Dedifferentiated amniotic fluid mesenchymal stem cell (primary cell): ENCODE measurements at regions not wholly inside any gene's neighbourhood (a gene's known extent, or its start where the extent isn't known, plus 50 kb on each side); places are given as distances from the start of the nearest gene placed in this dataset.

Experiments used
- DNase-seq: peaks from one replicate; pipeline ENCODE4 v3.0.0-alpha.2; 2016; ENCODE audit errors: extremely low spot score

DNA sequence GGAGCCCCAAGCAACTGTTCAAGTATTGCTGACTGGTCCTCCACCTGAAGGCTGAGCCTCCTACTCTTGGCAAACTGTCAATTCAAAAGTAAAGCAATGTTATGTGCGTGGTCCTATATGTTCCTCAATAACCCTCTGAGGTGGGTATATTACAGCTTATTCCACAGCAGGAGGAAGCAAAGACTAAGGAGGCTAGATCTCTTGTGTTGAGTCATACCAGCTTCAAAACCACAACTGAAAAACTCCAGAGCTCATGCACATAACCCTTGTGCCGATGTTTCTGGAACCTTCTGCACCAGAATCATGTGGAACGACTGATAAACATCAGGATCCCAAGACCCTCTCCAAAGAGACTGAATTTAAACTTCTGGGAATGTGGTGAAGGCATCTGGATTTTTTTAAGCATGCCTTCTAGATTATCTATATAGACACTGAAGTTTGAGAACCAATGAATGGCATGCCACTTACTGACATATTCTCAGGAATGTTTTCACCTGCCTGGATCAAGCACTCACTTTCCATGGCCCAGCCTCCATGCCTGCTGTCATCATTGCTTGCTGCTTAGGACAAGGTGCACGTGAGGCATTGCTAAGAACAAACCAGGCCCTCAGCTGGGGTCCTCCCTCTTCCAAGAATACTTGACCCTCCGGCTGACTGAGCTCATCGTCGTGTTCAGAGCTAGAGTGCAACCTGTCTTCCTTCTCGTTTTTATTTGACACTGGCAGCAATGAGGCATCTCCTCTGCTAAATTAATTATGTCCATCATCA lies 194.7 kb downstream of the BCL11B start:
- no peak for DNase-seq

DNA sequence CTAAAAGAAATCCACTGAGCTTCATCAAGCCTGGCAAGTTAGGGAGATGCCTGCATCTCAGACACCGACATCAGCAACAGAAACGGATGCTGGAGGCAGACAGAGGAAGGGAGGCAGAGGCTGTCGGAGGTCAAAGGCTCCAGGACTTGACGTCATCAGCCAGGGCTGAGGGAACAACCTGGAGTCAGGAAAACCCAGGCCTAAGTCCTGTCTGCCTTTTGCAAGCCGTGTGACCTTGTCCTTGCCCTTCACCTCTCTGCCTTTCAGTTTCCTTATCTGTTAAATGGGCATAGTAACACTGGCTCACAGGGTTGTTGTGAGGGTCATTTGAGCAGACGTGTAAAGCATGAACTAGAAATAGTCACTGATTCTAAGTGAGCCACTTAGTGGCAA lies 194.2 kb downstream of the BCL11B start:
- DNase-seq, result no peak

DNA sequence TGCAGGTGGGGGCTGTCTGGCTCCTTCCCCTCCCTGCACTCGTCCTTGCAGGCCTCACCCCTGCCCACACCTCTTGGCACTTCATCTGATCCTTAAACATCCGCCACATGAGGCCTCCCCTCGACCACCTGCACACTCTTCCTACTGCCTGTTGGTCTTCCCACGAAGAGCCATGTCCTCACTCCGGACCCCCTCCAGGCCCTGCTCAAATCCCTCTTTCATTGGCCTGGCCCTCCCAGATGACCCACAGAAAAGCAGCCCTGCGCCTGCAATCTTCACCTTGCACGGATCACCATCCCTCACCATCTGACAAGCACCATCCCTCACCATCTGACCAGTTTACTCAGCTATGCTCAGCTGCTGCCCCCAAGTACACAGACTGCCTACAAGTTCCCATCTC lies 193.6 kb downstream of the BCL11B start:
- no peak for DNase-seq

DNA sequence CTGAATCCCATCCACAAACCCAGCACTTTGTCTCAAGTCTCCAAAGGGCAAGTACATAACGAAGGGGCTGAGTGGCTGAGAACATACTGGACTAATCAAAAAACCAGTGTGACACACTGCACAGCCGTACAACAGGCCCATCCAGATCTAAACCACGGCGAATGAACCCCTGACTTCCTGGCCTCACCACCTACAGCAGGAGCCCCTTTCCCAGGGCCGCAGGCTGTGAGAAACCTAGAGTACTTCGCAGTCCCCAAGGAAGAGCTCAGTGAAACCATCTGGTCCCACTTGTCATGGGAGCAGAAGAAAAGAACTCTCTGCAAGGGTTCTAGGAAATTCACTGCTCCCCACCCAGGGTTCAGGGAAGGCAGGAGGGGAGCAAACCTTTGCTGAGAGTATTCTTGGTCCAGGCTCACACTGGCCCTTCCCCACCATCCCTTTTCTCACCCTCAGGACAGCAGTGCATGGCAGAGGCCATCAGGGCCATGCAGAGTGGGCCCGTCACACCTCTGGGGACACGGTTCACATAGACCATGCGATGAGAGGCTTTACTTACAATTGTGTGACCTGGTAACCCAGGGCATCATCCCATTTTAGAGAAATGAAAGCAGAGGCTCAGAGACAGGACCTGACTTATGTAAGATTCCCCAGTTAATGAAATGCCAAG lies 192.8 kb downstream of the BCL11B start:
- no peak for DNase-seq

DNA sequence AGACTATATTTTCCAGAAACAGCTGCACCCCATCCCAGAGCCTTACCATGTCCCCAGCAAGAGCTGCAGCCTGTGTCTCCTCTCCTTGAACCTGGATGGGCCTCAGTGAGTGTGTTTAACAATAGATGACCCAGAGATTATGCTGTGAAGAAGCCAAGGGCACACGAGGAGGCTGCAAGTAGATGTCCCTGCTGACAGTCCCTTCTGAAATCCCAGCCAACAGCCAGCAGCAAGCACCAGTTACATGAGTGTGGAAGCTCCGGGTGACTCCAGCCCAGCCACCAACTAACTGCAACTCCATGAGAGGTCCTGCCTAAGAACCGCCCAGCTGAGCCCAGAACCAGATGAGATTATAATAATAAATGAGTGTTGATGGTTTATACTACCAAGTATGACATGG lies 191.7 kb downstream of the BCL11B start:
- DNase-seq, result no peak

DNA sequence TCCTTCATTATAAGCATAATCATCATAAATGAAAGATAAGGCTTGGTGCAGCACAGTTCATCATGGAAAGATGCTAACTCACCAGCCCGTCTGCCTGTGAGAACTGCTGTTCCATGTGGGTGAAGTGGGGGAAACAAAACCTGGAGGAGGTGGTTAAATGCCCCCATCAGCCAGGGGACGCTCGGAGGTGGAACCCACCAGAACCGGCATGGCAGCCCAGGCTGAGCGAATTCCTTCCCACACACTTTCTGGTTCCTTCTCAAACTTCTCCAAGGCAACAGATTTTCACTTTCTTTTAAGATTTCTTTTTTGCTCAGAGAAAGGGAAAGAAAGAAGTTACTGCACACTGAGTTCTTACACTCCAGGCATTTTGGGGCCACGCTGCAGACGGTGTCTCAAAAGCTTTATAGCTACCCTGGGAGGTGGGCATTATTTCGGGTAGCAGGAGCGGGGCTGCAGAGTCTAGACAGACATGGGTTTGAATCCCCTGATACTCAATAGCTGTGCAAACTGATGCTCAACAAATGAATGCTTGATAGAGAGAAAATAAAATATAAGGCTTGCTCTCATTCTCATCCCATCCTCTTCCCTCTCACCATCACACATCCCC lies 190.7 kb downstream of the BCL11B start:
- no peak for DNase-seq

DNA sequence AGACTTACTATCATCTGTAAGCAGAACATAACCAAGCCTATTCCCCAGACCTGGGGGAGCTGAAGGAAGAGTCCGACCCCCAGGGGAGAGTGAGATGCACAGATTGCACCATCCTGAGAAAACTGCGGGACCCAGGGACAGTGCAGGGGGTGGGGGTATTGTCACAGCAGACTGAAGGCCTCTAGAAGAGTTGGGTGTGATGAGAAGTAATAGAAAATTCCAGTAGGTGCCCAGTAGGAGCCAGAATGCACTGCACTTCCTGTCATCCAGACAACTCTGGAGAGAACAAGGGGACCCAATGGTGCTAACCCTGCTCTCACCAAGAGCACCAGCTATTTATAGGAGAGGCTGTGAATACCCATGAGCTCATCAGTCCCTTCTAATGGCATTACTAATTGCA lies 190.1 kb downstream of the BCL11B start:
- no peak for DNase-seq

DNA sequence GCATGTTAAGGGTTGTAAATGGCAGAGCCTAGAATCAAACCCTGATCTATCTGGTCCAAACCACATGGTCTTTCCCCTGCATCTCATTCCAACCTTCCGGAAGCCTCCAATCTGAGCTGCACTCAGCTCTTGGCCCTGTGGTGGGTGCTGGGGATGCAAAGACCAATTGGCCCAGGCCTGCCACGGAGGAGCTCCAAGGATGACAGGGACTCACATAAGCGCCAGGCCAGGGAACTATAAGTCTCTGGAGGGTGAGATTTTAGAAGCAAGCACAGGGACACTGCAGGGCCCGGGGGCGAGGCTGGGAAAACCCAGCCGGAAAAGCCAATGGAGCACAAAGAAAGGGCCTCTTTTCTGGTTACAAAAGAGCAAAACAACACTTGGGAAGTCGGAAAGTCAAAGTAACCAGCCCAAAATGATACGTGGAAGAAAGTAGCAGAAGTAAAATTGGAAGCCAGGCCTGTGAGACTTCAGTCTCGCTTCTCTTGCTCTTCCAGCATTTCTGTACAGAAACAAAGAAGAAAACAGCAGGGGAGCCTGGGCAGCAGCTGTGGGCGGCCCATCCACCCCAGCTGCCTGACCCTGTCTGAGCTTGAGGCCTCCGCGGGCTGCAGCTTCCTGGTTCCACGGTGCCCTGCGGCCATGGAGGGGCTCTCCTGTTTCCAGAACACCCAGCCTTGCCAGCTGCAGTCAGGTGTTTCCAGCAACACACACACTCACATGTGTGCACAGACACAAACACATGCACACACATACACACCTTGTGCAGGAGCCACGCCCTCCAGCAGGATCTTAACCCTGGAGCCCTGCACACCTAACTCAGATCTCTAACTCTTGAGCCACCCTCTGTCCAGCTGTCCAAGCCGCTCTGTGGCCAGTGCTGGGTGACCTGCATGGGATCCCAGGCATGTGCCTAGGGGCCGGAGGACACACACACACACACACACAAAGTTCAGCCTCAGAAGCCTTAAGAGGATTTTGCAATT lies 178.2 kb downstream of the BCL11B start:
- no peak for DNase-seq

DNA sequence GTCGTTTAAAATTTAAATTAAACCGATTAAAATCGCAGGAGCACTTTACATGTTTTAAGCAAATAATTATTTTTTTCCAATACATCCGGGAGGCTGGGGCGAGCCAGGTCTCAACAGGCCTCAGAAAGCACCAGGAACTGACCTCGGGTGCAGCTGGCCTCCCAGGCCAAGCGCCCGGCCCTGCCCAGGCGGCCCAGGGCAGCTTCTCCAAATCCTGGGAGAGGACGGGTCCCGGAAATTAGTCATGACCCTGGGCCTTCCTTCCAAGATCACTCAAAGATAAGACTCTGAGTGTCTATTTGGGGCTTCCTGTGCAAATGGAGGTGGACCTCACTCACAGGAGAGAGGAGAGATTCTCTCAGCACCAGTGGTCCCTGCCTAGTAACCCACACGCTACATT lies 177.1 kb downstream of the BCL11B start:
- no peak for DNase-seq

DNA sequence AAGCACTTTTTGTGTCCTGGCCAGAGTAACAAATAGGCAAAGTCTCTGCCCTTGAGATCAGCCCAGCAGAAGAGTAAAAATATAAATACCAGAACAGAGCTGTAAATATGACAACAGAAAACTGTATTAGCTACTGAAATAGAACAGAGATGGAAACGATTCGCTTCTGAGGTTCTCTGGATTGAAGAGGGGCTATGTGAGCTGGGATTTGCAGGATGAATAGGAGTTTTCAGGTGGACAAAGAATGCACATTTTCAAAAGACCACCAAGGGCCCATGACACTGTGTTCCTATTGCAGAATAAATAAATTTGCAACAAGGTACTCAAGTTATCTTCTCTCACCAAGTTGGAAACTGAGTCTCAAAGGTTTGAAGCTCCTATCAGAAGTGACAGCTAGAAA lies 176.6 kb downstream of the BCL11B start:
- DNase-seq, result no peak

DNA sequence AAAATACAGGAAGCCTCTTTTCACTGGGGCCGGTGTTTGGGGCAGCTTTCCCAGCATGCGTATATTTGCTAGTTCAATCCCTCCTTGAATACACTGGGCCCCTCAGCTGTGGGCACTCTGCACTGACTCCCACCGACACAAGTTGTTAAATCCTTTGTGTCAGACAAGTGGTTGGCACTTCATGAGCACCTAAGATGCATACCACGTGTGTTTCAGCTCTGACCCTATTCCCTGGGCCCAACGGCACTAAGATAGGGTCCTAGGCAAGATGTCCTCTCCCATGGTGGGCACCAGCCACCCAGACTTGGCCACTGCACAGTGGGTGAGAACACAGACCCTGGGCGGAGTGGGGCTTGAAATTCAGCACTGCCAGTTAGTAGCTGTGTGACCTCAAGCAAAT lies 173.8 kb downstream of the BCL11B start:
- no peak for DNase-seq

DNA sequence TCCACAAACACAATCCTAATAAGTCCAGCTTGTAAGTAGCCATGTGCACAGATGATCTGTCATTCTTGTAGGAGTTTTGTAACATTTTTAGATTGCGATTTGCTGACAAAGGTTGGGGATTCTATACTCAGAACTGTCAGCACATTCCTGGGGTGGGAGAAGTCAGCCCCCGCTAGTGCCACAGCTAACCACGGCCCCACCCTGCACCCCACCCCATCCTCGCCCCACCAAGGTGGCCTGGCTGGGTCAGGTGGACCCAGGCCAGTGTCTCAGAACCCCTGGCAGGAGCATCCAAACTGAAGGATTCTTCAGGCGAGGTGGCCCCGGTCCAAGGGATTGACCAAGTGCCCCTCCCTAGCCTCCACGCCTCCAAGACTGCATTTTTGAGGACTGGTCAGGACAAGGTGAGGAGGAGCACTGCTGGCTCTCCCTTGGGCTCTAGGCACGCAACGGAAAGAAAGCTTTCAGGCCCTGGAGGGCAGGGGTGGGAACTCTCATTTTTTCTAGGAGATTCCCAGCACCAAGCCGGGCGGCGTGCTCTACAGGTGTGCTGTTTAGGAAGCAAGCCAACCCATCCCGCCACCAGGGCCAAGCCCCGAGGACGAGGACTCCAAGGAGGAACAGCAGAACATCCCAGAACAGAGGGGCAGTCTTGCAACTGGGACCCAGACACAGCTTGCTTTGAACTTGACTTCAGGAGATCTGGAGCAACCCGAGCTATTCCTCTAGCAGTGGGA lies 172.8 kb downstream of the BCL11B start:
- DNase-seq, result no peak

DNA sequence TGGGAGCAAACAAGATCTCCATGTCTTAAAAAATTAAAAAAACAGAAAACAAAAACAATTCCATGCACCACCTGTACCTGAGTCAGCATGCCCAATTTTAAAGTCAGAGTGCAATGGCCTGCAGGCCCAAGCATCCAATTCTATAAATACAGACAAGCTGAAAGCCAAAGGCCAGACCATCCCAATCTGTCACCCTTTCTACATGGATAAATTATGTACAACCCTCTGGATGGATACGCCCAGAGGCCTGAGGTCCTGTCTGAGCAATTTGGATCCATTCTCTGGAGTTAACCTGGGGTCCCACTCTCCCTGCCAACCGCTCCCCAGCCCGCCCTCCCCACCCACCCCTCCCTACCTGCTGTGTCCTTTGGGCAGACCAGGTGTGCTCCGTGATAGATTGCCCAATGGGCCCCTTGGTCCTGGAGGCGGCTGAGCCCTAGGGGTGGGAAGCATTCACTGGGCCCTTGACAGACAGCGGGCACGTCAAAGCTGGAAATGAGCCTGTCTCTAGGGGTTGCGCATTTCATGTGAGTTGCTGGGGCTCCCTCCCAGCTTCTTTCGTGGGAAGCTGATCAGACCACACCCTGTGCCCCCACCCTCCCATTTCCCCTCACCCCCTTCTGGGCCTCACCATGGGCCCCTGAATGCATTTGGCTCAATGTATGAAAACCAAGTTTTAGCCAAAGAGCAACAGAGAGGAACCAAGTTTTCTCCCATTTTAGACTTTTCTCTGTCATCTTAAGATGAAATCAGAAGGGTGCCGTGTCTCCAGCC lies 171.3 kb downstream of the BCL11B start:
- DNase-seq, result no peak

DNA sequence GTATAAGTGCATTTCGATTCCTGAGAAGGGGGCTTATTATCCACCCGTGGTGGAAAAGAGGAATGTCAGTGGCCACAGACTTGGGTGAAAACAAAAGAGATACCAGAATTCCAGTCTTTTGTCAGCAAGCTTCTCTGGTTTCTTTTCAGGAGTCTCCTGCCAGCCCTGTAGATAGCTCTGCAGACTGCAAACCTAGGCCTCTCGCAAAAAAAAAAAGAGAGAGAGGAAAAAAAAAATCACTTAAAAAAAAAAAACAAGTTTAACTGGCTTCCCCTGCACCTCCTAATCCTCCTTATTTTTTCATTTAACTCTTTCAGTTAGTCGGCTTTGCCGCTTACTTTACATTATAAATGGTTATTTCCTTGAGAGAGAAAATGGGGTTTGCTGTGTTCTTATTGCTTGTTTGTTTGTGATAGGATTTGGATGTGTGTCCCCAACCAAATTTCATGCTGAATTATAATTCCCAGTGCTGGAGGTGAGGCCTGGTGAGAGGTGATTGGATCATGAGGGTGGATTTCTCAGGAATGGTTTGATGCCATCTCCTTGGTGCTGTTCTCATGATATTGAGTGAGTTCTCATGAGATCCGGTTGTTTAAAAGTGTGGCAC lies 170.0 kb downstream of the BCL11B start:
- DNase-seq, result no peak

DNA sequence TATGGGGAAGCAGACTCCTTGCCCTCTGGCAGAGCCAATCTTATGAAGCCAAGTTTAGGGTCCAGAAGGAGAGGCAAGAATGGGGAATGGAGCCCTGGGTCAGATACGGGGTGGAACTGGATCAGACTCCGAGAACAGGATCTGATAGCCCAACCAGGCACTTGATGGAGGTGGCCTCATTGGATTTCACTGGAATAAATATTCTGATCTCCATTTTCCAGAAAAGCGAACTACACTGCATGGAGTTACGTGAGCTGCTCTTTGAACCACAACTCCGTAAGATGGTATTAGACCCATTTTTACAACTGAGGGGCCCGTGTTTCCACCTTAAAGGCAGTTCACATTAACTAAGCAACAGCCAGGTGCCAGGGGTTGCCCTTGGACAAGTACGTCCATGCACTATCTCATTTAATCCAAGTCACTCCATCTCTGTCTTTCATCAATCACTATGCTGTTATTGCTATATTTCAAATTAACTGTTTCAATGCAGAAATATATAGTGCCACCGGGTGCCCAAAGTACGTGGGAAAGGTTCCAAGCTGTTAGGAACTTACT lies 155.2 kb downstream of the BCL11B start:
- DNase-seq, result no peak

DNA sequence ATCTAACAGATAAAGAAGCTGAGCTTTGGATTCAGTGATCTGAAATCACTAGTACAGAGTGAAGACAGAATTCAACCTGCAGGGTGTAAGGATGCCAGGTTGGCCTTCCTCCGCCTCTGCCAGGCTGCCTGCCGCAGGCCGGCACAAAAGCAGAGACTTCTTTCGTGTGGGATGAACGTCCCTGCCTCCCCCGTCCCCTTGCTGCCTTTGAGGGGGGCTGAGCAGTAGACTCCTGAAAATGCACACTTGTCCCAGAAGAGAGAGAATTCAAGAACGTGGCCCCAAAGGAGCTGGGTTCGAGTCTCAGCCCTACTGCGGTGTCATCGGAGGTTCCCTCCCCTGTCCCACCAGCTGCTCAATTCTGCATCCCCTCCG lies 154.3 kb downstream of the BCL11B start:
- no peak for DNase-seq

DNA sequence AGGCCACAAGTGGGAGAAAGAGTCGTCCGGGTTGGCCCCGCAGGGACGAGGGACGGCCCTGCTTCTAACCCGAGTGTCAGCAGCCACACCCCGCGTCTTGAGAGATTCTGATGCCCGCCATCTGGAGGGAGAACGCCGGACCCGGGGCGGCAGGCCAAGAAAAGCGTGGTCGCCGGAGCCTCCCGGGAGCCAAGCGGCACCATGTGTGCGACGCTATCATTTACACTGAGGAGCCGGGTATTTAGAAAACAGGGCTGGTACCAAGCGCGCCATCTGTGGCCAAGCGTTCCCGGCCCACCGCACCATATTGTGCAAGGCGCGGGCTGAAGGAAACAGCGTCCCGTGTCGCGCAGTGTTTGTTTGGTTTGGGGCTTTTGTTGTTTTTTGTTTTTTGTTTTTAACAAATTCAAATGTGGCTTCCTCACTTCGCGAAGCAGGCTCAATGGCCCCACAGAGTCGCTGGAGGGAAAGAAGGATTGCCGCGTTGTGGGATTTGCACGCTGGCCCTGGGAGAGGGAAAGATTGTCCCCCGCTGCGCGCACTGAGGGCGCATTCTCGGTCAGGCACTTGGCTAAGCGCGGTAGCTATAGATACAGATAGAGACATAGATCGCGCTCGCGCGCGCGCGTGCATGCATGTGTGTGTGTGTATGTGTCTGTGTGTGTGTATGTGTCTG lies 153.8 kb downstream of the BCL11B start:
- no peak for DNase-seq

DNA sequence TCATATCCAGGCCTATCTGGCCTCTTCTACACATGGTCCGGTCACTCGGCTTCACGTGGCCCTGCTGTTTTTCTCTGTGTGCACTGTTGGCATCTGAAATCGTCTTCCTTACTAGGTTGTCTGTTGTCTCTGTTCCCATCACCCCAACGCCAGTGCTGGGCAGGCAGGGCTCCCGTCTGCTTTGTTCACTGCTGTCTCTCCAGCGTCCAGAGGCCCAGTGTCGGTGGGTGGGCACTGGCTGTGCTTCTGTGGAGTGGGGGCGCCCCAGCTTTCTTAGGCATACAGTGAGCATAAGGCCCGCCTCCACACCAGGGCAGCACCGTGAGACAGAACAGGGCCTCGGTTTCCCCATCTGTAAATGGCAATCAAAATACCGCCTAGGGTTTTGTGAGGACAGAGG lies 153.1 kb downstream of the BCL11B start:
- DNase-seq, result no peak
